IMR-90 (cell line): ENCODE measurements at regions not wholly inside any gene's neighbourhood (a gene's known extent, or its start where the extent isn't known, plus 50 kb on each side); places are given as distances from the start of the nearest gene placed in this dataset.

Experiments
- ATAC-seq: fragments of 200-7000 bp; cut with Tn5 transposase; 2 replicates; pipeline ENCODE4 v1.9.1; 2020; ENCODE audit warnings: low read depth, mild to moderate bottlenecking, moderate library complexity
- BruUV-seq: library from RNA; stranded (reverse); fragments of 400-500 nt; replicated peaks from 2 replicates; lab custom pipeline; 2021; lab: Mats Ljungman, UMichigan
- CTCF ChIA-PET: fragments of 300-600 bp; formaldehyde crosslinking; extraction: SDS; loops from one replicate; lab custom pipeline; 2021; ENCODE audit warnings: antibody characterized with exemption; lab: Yijun Ruan, JAX
- POLR2A ChIA-PET: fragments of 300-600 bp; sonication (Branson Sonifier 250); formaldehyde crosslinking; loops from one replicate; lab custom pipeline; 2022; ENCODE audit warnings: antibody characterized with exemption; ENCODE audit not compliant: unreplicated experiment; lab: Charles Lee
- DNase-seq: peaks from one replicate; pipeline ENCODE4 v3.0.0; 2013
- H2AFZ ChIP-seq: replicated peaks from 2 replicates; pipeline ENCODE3; 2013; ENCODE audit warnings: low read length, mild to moderate bottlenecking; ENCODE audit not compliant: poor library complexity
- H2AK5ac ChIP-seq: 2 replicates; pipeline ENCODE4 v1.6.1; 2013; ENCODE audit warnings: low read depth, low read length, inconsistent platforms
- H2AK9ac ChIP-seq: replicated peaks from 2 replicates; pipeline ENCODE3; 2013; ENCODE audit warnings: mild to moderate bottlenecking, low read depth, low read length, moderate library complexity; ENCODE audit not compliant: poor library complexity
- H2BK120ac ChIP-seq: 2 replicates; pipeline ENCODE4 v1.6.1; 2013; ENCODE audit warnings: low read depth, low read length, inconsistent platforms
- H2BK15ac ChIP-seq: 3 replicates; pipeline ENCODE4 v1.6.1; 2013; ENCODE audit warnings: low read depth, low read length, inconsistent platforms
- H2BK20ac ChIP-seq: 2 replicates; pipeline ENCODE4 v1.6.1; 2013; ENCODE audit warnings: low read depth, mild to moderate bottlenecking, inconsistent platforms, low read length, moderate library complexity
- H2BK5ac ChIP-seq: 2 replicates; pipeline ENCODE4 v1.6.1; 2013; ENCODE audit warnings: mild to moderate bottlenecking, low read depth, low read length, inconsistent platforms; ENCODE audit not compliant: poor library complexity, severe bottlenecking
- H3K14ac ChIP-seq: replicated peaks from 2 replicates; pipeline ENCODE4 v1.6.1; 2013; ENCODE audit warnings: low read depth, low read length, inconsistent platforms
- H3K18ac ChIP-seq: 2 replicates; pipeline ENCODE4 v1.6.1; 2013; ENCODE audit warnings: low read depth, low read length, control low read depth
- H3K23ac ChIP-seq: 2 replicates; pipeline ENCODE4 v1.6.1; 2013; ENCODE audit warnings: low read depth, low read length, inconsistent platforms
- H3K27ac ChIP-seq: 2 replicates; pipeline ENCODE4 v1.5.1; 2013; ENCODE audit warnings: mild to moderate bottlenecking, control low read depth, low read length; ENCODE audit not compliant: insufficient read depth
- H3K27me3 ChIP-seq: 2 replicates; pipeline ENCODE4 v1.6.1; 2013; ENCODE audit warnings: low read length; ENCODE audit not compliant: control insufficient read depth, insufficient read depth
- H3K36me3 ChIP-seq: 2 replicates; pipeline ENCODE4 v1.6.1; 2013; ENCODE audit warnings: low read length, mixed read lengths; ENCODE audit not compliant: control insufficient read depth, insufficient read depth
- H3K4ac ChIP-seq: 2 replicates; pipeline ENCODE4 v1.6.1; 2013; ENCODE audit warnings: low read depth, low read length, inconsistent platforms
- H3K4me1 ChIP-seq: 2 replicates; pipeline ENCODE4 v1.6.1; 2013; ENCODE audit warnings: low read length, mixed read lengths; ENCODE audit not compliant: control insufficient read depth, insufficient read depth
- H3K4me2 ChIP-seq: 2 replicates; pipeline ENCODE4 v1.6.1; 2013; ENCODE audit warnings: low read depth, mild to moderate bottlenecking, control low read depth, low read length, moderate library complexity
- H3K4me3 ChIP-seq: 2 replicates; pipeline ENCODE4 v1.5.1; 2013; ENCODE audit warnings: low read depth, mild to moderate bottlenecking, control low read depth, low read length, moderate library complexity; ENCODE audit not compliant: insufficient read depth
- H3K56ac ChIP-seq: 2 replicates; pipeline ENCODE4 v1.6.1; 2013; ENCODE audit warnings: low read length, inconsistent platforms; ENCODE audit not compliant: insufficient read depth; ENCODE audit errors: extremely low read depth
- H3K79me1 ChIP-seq, 2 experiments: 2 replicates each; pipeline ENCODE4 v1.6.1; 2013; ENCODE audit warnings: low read length in 2 of 2, inconsistent platforms in 1 of 2, low read depth in 1 of 2
- H3K9ac ChIP-seq: 2 replicates; pipeline ENCODE4 v1.6.1; 2013; ENCODE audit warnings: low read depth, low read length, control low read depth
- H3K9me1 ChIP-seq: 2 replicates; pipeline ENCODE4 v1.6.1; 2013; ENCODE audit warnings: low read length, inconsistent platforms; ENCODE audit not compliant: insufficient read depth
- H3K9me3 ChIP-seq: 2 replicates; pipeline ENCODE4 v1.6.1; 2013; ENCODE audit warnings: low read length; ENCODE audit not compliant: control insufficient read depth, insufficient read depth
- H4K20me1 ChIP-seq: 2 replicates; pipeline ENCODE4 v1.6.1; 2013; ENCODE audit warnings: low read length, inconsistent platforms; ENCODE audit not compliant: insufficient read depth
- H4K5ac ChIP-seq: 2 replicates; pipeline ENCODE4 v1.6.1; 2013; ENCODE audit warnings: mild to moderate bottlenecking, low read depth, low read length, control low read depth
- H4K8ac ChIP-seq, 2 experiments: 2 replicates each; pipeline ENCODE4 v1.6.1; 2013; ENCODE audit warnings: low read depth in 2 of 2, low read length in 2 of 2, control low read depth in 1 of 2, inconsistent platforms in 1 of 2
- H4K91ac ChIP-seq: 2 replicates; pipeline ENCODE4 v1.6.1; 2013; ENCODE audit warnings: low read depth, low read length, inconsistent platforms; ENCODE audit not compliant: insufficient read depth
- CEBPB ChIP-seq: IDR thresholded peaks from 2 replicates; pipeline ENCODE4 v1.6.1; 2012; ENCODE audit warnings: low read depth, low read length, improper control_type of control experiment
- FOS ChIP-seq: fragments of 150-350 bp; IDR thresholded peaks from 2 replicates; pipeline ENCODE4 v1.6.1; 2016; ENCODE audit warnings: low read depth, low read length
- MAFK ChIP-seq: IDR thresholded peaks from 2 replicates; pipeline ENCODE4 v1.6.1; 2012; ENCODE audit warnings: low read depth, low read length, improper control_type of control experiment
- MAZ ChIP-seq: IDR thresholded peaks from 2 replicates; pipeline ENCODE4 v1.6.1; 2012; ENCODE audit warnings: low read depth, mild to moderate bottlenecking, low read length, improper control_type of control experiment, moderate library complexity, borderline replicate concordance
- MXI1 ChIP-seq: IDR thresholded peaks from 2 replicates; pipeline ENCODE4 v1.6.1; 2012; ENCODE audit warnings: low read depth, mild to moderate bottlenecking, low read length, moderate library complexity, borderline replicate concordance
- POLR2A ChIP-seq: IDR thresholded peaks from 2 replicates; pipeline ENCODE4 v1.6.1; 2012; ENCODE audit warnings: mild to moderate bottlenecking, low read depth, low read length
- RCOR1 ChIP-seq: IDR thresholded peaks from 2 replicates; pipeline ENCODE4 v1.6.1; 2012; ENCODE audit warnings: mild to moderate bottlenecking, low read length, improper control_type of control experiment; ENCODE audit not compliant: insufficient replicate concordance
- RFX5 ChIP-seq: IDR thresholded peaks from 2 replicates; pipeline ENCODE4 v1.8.0; 2012; ENCODE audit warnings: low read depth, mild to moderate bottlenecking, low read length, moderate library complexity
- dilution Hi-C: fragments of 300-500 bp; cut with HindIII; formaldehyde crosslinking; loops from one replicate; pipeline ENCODE4 v1.14.3; 2018; ENCODE audit warnings: low sequenced_read_pairs; ENCODE audit not compliant: unreplicated experiment
- in situ Hi-C: fragments of 300-500 bp; cut with MboI; formaldehyde crosslinking; loops from 3 replicates; pipeline ENCODE4 v1.14.3; 2019; ENCODE audit warnings: low sequenced_read_pairs, inconsistent platforms, mixed read lengths
- intact Hi-C: fragments of 100-400 bp; cut with micrococcal nuclease; formaldehyde crosslinking; loops from 2 replicates; pipeline ENCODE4 v1.10.0; 2022
- TF ChIP-seq, protein P1 (sequence below): fragments of 150-350 bp; IDR thresholded peaks from 2 replicates; pipeline ENCODE4 v1.6.1; 2017; ENCODE audit warnings: mild to moderate bottlenecking, antibody characterized with exemption, low read length, low read depth

GRCh38 chr4:82149750-82150149 lies 224.0 kb downstream of the HNRNPD start:
- TF ChIP-seq POLR2A, result no peak
- no peak for TF ChIP-seq RCOR1
- no peak for TF ChIP-seq CEBPB
- no peak for TF ChIP-seq MAZ
- no peak for TF ChIP-seq MXI1
- no peak for TF ChIP-seq MAFK
- TF ChIP-seq RFX5, result no peak
- TF ChIP-seq, protein P1, sequence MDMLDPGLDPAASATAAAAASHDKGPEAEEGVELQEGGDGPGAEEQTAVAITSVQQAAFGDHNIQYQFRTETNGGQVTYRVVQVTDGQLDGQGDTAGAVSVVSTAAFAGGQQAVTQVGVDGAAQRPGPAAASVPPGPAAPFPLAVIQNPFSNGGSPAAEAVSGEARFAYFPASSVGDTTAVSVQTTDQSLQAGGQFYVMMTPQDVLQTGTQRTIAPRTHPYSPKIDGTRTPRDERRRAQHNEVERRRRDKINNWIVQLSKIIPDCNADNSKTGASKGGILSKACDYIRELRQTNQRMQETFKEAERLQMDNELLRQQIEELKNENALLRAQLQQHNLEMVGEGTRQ, result no peak
- TF ChIP-seq FOS, result no peak
- Histone ChIP-seq H3K9me1 (no peaks in the 10 kb centered on the region), H2AK9ac (no peak overlapping the region), H4K91ac (no peak overlapping the region), H3K4me3 (no peak overlapping the region), H3K9ac (no peak overlapping the region), H3K14ac (no peak overlapping the region), H3K18ac (no peak overlapping the region), H2BK5ac (no peak overlapping the region), H2BK120ac (no peak overlapping the region), H3K9me3 (no peaks in the 10 kb centered on the region), H2AK5ac (no peak overlapping the region), H3K4ac (no peak overlapping the region), H2BK20ac (no peak overlapping the region), H3K79me1 (no peaks in the 10 kb centered on the region), H4K5ac (no peak overlapping the region), H3K23ac (no peak overlapping the region), H3K4me2 (no peak overlapping the region), H2BK15ac (no peak overlapping the region), H3K4me1 (no peaks in the 10 kb centered on the region), H3K36me3 (no peaks in the 10 kb centered on the region), H2AFZ (no peak overlapping the region), H3K56ac (no peak overlapping the region), H3K27ac (no peak overlapping the region), H4K8ac (no peak overlapping the region), H4K20me1 (no peaks in the 10 kb centered on the region), H3K27me3 (no peaks in the 10 kb centered on the region)
- in situ Hi-C loops, result no loop called here
- ChIA-PET POLR2A (no interaction called here), CTCF (no interaction called here)
- intact Hi-C loops, result no loop called here
- DNase-seq (no peak), ATAC-seq (no peak)
- dilution Hi-C loops, result no loop called here
- BruUV-seq, result no TSS peak
